CD4-positive, alpha-beta T cell treated with Interferon alpha-2 for 1 hour (primary cell): ENCODE measurements at regions not wholly inside any gene's neighbourhood (a gene's known extent, or its start where the extent isn't known, plus 50 kb on each side); places are given as distances from the start of the nearest gene placed in this dataset.
"Not testable (repeated sequence)": the region's sequence is repeated elsewhere in the genome, so short reads cannot be mapped to it uniquely, and the experiment has no call there.

Experiments used
- DNase-seq, 2 donors: peaks; one replicate each; pipeline ENCODE4 v3.0.0-alpha.2; 2020 to 2022

DNA sequence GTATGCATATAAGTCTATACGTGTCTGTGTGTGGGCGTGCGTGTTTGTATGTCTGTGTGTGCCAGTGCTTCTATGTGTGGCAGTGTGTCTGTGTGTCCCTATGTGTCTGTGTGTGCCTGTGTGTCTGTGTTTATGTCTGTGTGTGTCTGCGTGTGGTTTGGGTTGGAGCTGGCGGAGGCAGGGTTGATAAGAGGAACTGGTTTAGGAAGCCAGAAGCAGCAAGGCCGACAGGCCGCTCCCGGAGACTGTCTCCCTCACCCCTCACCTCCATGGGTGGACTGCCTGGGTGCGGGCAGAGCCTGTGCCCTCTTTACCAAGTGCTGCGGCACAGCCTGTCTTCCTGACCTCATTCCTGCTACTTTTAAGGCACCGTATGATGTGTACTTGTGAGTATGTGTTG lies 327.1 kb upstream of the B3GAT1 start:
- no peak for DNase-seq

- DNase-seq = no peak
Observed at GRCh38 chr11:134738581-134738980, 326.5 kb upstream of the B3GAT1 start.

DNA sequence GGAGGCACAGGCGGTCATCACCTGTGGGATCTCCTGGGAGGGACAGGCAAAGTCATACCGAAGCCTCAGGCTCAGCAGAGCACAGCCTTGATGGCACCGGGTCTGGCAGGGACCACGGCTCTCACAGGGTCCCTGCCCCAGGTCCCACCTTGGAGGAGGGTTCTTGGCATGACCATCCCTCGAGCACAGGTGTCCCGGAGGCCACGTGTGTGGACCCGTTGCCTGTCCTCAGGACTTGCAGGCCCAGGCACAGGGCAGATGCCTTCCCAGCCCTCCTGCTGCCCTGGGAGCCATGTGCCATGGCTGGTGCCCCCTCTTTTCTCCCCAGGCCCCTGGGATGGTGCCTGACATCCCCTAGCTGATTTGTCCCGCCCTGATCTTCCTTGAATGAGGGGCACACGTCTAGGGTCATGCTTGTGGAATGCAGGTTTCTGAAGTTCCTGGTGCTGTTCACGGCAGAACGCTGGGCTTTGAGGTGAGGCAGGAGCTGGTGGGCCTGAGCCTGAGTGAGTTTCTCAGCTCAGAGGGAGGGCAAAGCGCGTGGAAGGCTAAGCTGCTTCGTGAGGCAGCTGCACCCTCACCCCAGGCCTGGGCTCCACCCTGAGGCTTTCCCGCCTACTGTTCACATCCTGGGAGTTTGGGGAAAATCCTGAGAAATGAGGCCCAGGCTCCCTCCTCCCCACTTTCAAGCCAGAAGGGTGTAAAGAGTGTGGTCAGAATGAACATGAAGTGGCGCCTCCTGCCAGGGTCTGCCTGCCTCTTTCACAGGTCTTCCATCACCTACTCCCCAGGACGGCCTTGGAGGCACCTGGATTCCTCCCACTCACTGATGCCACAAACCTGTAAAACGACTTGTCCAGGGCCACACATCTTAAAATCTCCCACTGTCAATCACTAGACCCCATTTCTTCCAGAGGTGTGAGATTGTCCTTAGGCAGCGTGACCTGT lies 325.8 kb upstream of the B3GAT1 start:
- no peak for DNase-seq

- no peak for DNase-seq
Observed at GRCh38 chr11:134736251-134736947, 324.4 kb upstream of the B3GAT1 start.

DNA sequence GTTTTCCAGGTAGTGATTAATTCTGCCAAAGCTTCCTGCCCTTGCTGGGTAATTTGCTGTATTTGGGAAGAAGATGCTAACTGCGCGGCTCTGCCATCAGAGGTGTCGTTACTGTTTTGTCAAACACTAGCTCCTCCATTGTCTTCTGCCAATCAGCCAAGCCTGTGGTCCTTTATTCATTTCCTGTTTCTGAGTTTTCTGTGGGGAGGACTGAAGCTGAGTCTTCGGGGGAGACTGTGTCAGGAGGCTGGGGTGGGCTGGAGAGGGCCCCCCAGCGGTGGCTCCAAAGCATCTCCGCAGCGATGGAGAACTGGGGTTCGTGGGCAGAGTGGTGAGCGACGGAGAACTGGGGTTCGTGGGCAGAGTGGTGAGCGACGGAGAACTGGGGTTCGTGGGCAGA lies 322.9 kb upstream of the B3GAT1 start:
- no peak for DNase-seq

DNA sequence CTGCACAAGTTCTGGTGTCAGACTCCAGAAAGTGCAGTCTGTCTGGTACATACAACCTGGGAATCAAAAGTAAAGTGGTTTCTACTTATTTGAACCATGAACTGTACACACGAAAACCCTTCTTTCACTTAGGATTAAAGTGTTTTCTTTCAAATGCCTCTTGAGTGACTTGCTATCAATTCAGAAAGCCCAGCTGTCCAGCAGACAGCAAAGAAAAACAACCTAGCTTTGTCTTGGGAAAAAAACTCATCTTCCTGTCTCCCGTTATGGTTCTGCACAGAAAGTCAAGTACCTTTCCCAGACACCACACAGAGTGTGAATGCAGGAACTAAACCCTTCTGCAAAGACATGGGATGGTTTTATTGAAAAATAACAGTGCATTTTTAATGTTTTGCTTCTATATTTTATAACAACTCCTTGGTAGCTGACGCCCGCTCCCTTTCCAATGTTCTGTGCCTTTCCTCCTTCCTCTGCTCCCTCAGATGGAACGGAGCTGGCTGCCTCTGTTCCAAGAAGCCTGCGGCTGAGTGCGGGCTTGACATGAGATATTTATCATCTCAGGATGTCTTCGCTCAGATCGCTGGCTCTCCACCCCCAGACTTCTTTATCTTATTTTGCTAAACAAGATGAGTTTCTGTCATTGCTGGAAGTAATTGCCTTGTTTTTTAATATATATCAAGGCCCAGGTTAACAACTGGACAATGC lies 322.3 kb upstream of the B3GAT1 start:
- no peak for DNase-seq

- DNase-seq = no peak
Observed at GRCh38 chr11:134733646-134734045, 321.6 kb upstream of the B3GAT1 start.

DNA sequence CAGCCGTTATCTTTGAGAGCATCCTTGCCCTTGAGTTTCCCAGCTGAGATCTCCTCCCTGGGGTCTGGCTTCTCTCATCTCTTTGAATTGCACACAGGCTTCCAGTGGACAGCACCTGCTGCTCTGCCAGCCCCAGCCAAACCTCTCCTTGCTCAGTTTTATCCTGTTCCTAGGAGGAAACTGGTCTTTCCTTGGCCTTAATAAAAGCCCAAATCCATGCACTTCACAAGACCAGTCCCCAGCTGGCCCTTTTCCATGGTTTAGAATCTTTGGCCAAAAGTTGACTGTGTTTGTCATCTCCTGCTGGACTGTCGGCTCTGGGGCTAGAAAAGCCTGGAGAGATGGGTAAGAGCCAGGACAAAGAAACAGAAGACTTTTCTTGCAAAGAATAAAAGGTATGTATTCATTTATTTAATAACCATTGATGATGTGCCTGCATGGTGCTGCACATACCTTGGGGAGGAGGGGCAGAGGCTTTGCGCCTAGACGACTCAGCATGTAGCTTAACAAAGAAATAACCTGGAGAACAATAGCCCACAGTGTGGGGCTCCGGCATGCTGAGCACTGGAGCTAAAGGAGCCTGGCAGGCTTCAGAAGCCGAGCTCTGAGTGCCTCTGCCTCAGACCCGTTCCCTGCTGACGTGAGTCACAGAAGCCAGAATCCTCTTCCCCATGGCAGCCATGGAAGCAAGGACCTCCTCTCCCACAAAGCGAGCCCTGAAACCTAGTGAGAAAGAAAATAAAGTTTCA lies 319.3 kb upstream of the B3GAT1 start:
- no peak for DNase-seq

- DNase-seq = no peak
Observed at GRCh38 chr11:134730561-134731212, 318.6 kb upstream of the B3GAT1 start.

GRCh38 chr11:134730101-134730500 lies 318.1 kb upstream of the B3GAT1 start:
- no peak for DNase-seq

DNA sequence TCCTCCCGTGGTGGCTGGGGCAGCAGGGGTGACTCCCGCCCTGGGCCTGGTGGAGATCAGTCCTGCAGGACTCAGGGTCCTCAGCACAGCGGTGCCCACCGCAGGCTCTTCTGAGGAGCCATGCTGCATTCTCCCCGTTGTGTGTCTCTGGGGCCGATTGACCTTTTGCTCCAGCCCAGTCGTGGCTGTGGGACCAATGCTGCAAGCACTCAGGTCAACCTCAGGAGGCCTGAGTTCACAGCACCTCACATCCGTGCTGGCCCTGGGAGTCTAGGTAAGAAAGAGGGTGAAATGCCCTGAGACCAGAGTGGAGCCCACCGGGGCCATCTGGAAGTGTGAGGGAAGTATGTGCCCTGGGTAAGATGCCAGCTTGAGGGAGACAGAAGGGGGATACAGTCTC lies 316.1 kb upstream of the B3GAT1 start:
- DNase-seq = no peak

- DNase-seq = no peak
Observed at GRCh38 chr11:134727636-134728035, 315.6 kb upstream of the B3GAT1 start.

GRCh38 chr11:134727204-134727603 lies 315.2 kb upstream of the B3GAT1 start:
- DNase-seq = no peak

DNA sequence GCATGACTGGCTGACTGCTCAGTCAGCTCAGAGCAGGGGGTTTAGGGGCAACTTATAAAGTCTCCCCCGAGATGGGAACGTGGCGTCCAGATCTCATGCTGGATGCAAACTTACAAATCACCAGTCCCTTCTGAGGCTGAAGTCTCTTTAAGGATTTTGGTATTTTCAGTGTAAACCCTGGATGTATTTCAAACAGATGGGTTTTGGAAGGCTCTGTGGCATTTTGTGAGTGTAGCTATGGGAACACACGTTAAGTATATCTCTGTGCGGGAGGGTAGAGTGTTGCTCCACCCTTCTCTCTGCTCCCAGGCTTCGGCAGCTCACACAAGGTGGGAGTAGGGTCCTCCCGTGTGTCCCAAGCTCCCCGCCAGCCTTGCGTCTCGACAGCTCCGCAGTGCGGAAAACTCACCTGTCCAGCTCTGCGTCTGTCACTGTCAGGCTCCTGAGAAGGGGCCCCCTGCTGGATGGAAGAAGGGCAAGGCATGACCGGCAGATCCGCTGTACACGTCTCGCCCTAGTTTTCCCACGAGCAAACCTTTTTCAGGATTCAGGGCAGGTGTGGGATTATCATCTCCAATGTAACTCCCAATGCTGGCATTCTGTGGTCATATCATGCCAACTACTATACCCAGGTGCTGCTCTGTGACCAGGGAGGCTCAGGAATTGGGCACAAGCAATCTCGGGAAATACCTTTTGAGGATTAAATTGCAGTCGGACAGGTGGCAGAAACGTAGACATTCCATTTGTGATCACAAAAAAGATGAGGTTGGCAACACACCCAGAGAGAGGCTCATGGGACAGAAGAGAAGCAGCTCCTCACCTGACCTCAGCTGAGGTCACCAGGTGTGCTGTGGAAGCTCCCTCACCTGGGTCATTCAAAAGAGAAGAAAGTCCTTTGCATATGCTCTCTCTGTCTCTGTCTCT lies 313.9 kb upstream of the B3GAT1 start:
- no peak for DNase-seq

- no peak for DNase-seq
Observed at GRCh38 chr11:134725211-134725610, 313.2 kb upstream of the B3GAT1 start.

- no peak for DNase-seq
Observed at GRCh38 chr11:134724779-134725140, 312.7 kb upstream of the B3GAT1 start.

DNA sequence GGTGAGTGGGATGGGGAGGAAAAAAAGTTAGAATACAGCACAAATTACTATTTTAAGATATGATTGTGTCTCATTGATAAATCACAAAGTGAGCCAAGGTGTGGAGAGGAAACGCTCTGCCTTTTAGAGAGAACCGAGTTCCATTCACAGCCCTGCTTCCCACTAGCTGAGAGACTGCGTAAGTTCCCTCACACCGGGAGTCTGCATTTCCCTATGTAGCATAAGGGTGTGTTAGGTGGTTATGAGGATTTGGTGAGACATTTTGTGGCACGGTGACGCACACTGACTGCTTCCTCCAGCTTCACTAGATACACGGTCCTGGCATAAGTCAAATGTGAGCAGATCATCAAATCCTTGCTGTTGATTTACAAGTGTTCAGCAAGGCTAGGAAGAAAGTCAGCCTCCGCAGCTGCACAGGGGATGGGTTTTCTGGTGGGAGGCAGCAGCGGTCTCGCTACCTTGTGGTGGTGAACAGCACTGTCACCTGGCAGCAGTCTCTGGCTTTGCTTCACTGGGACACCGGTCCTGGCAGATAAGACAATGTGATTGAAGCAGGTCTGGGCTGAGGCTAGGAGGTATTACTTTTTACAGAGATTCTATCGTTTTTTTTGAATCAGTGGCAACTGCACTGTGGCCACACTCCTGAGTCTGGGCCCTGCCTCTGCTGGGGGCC lies 312.2 kb upstream of the B3GAT1 start:
- no peak for DNase-seq

- DNase-seq = not testable (repeated sequence)
Observed at GRCh38 chr11:134720691-134721070, 308.6 kb upstream of the B3GAT1 start.

- not testable (repeated sequence) for DNase-seq
Observed at GRCh38 chr11:134719940-134720690, 308.1 kb upstream of the B3GAT1 start.

GRCh38 chr11:134719397-134719796 lies 307.4 kb upstream of the B3GAT1 start:
- DNase-seq = no peak
